Neuronal stem cell (in vitro differentiated cells): ENCODE measurements at regions not wholly inside any gene's neighbourhood (a gene's known extent, or its start where the extent isn't known, plus 50 kb on each side); places are given as distances from the start of the nearest gene placed in this dataset.
"Not testable (repeated sequence)": the region's sequence is repeated elsewhere in the genome, so short reads cannot be mapped to it uniquely, and the experiment has no call there.

Experiments used
- DNase-seq: peaks from one replicate; pipeline ENCODE4 v3.0.0-alpha.2; 2013; ENCODE audit warnings: low spot score
- H2AFZ ChIP-seq: one replicate; pipeline ENCODE4 v1.6.1; 2013; ENCODE audit warnings: mild to moderate bottlenecking, low read length, inconsistent platforms
- H2AK5ac ChIP-seq: 2 replicates; pipeline ENCODE4 v1.6.1; 2013; ENCODE audit warnings: low read depth, mild to moderate bottlenecking, inconsistent platforms, low read length, moderate library complexity, mixed read lengths
- H2BK120ac ChIP-seq: 2 replicates; pipeline ENCODE4 v1.6.1; 2013; ENCODE audit warnings: low read depth, mild to moderate bottlenecking, inconsistent platforms, low read length, moderate library complexity, mixed read lengths
- H2BK12ac ChIP-seq: one replicate; pipeline ENCODE4 v1.6.1; 2013; ENCODE audit warnings: low read length, inconsistent platforms
- H2BK15ac ChIP-seq: 2 replicates; pipeline ENCODE4 v1.6.1; 2013; ENCODE audit warnings: mild to moderate bottlenecking, low read length, inconsistent platforms, mixed read lengths
- H2BK5ac ChIP-seq: one replicate; pipeline ENCODE4 v1.6.1; 2013; ENCODE audit warnings: inconsistent platforms, mild to moderate bottlenecking, low read length, moderate library complexity
- H3K14ac ChIP-seq: one replicate; pipeline ENCODE4 v1.6.1; 2013; ENCODE audit warnings: low read length, inconsistent platforms
- H3K18ac ChIP-seq: 2 replicates; pipeline ENCODE4 v1.6.1; 2013; ENCODE audit warnings: low read length, inconsistent platforms
- H3K23ac ChIP-seq: 2 replicates; pipeline ENCODE4 v1.6.1; 2013; ENCODE audit warnings: low read depth, mild to moderate bottlenecking, mixed read lengths, low read length, inconsistent platforms; ENCODE audit not compliant: poor library complexity
- H3K27ac ChIP-seq: replicated peaks from 3 replicates; pipeline ENCODE4 v1.5.1; 2013; ENCODE audit warnings: low read length, inconsistent platforms
- H3K27me3 ChIP-seq, 3 experiments: 2 replicates each; pipeline ENCODE4 v1.6.1; 2013; ENCODE audit warnings: low read length in 3 of 3, mild to moderate bottlenecking in 2 of 3, inconsistent platforms in 1 of 3, low read depth in 1 of 3, mixed read lengths in 1 of 3, moderate library complexity in 1 of 3; ENCODE audit not compliant: control insufficient read depth in 3 of 3, insufficient read depth in 3 of 3
- H3K36me3 ChIP-seq, 2 donors: replicated peaks in 1 of 2; 2 replicates each; pipeline ENCODE4 v1.6.1; 2013; ENCODE audit warnings: low read length in 2 of 2; ENCODE audit not compliant: control insufficient read depth in 2 of 2, insufficient read depth in 2 of 2
- H3K4ac ChIP-seq: 2 replicates; pipeline ENCODE4 v1.6.1; 2013; ENCODE audit warnings: inconsistent platforms, mild to moderate bottlenecking, low read length, moderate library complexity
- H3K4me1 ChIP-seq, 2 donors: 1 replicate in 1 of 2; 2 replicates in 1 of 2; pipeline ENCODE4 v1.6.1; 2013; ENCODE audit warnings: low read length in 2 of 2, low read depth in 1 of 2; ENCODE audit not compliant: control insufficient read depth in 2 of 2, insufficient read depth in 1 of 2
- H3K4me2 ChIP-seq: one replicate; pipeline ENCODE4 v1.6.1; 2013; ENCODE audit warnings: mild to moderate bottlenecking, low read length, inconsistent platforms; ENCODE audit not compliant: insufficient read depth, poor library complexity, severe bottlenecking
- H3K4me3 ChIP-seq, 2 donors: 2 replicates each; pipeline ENCODE4 v1.5.1; 2013; ENCODE audit warnings: low read length in 2 of 2, mild to moderate bottlenecking in 2 of 2, inconsistent platforms in 1 of 2, moderate library complexity in 1 of 2
- H3K79me1 ChIP-seq: one replicate; pipeline ENCODE4 v1.6.1; 2013; ENCODE audit warnings: low read depth, mild to moderate bottlenecking, inconsistent platforms, low read length, moderate library complexity
- H3K9ac ChIP-seq: one replicate; pipeline ENCODE4 v1.6.1; 2013; ENCODE audit warnings: mild to moderate bottlenecking, low read depth, low read length, inconsistent platforms; ENCODE audit not compliant: poor library complexity
- H3K9me3 ChIP-seq, 2 donors: replicated peaks in 1 of 2; 2 replicates each; pipeline versions ENCODE3 to v1.6.1; 2013; ENCODE audit warnings: low read length in 2 of 2, mild to moderate bottlenecking in 2 of 2, inconsistent platforms in 1 of 2, low read depth in 1 of 2, mixed read lengths in 1 of 2, moderate library complexity in 1 of 2; ENCODE audit not compliant: control insufficient read depth in 2 of 2, insufficient read depth in 1 of 2
- H4K8ac ChIP-seq: one replicate; pipeline ENCODE4 v1.6.1; 2013; ENCODE audit warnings: low read depth, mild to moderate bottlenecking, inconsistent platforms, low read length, moderate library complexity
- H4K91ac ChIP-seq: one replicate; pipeline ENCODE4 v1.6.1; 2013; ENCODE audit warnings: low read length, low read depth, mild to moderate bottlenecking, inconsistent platforms; ENCODE audit not compliant: poor library complexity
- WGBS, 2 donors: extraction: QIAGEN DNeasy Blood & Tissue Kit; methylation state at CpG; one replicate each; pipeline ENCODE4 v1.1.7; 2013; ENCODE audit warnings: missing lambda C conversion rate in 2 of 2, mixed read lengths in 1 of 2; ENCODE audit not compliant: insufficient read length in 2 of 2, insufficient replicate concordance in 1 of 2; ENCODE audit errors: extremely low coverage in 2 of 2; 5-methylcytosine and 5-hydroxymethylcytosine counted together

DNA sequence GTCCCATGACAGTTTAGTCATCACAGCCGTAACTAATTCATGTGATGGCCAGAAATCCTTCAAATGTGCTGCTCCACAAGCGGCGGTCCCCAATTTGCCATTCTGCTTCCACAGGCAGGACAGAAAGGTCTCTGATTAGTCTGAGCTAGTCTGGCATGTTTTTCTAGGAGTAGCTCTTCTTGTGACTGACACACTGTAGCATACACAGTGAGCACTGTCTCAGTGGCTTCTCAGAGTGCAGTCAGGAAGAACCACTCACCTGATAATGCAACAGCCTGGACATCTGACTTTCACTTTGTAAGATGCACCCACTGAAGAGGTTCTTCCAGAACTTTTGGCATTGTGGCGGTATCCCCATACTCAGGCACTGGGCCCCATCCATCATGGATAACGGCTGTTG, 1266.2 kb downstream of the TMEM121 start:
- Histone ChIP-seq H3K4ac (no peak overlapping the region), H2BK120ac (no peak overlapping the region), H3K9ac (no peak overlapping the region), H3K23ac (no peak overlapping the region), H2BK12ac (no peak overlapping the region), H3K79me1 (no peaks in the 10 kb centered on the region), H4K91ac (no peak overlapping the region), H4K8ac (no peak overlapping the region), H3K18ac (no peak overlapping the region), H3K4me3 (no peak overlapping the region), H3K36me3 (no peaks in the 10 kb centered on the region), H3K4me2 (no peak overlapping the region), H3K14ac (no peak overlapping the region), H3K9me3 (peaks cover 0 to 16% of the 10 kb centered on the region in 2 donors), H2BK5ac (no peak overlapping the region), H2AK5ac (no peak overlapping the region), H2AFZ (no peak overlapping the region), H3K27me3 (no peaks in the 10 kb centered on the region), H3K4me1 (no peaks in the 10 kb centered on the region), H3K27ac (no peak overlapping the region), H2BK15ac (no peak overlapping the region)
- DNase-seq, result no peak
- no CpG with 5 or more reads among the region's 5 CpGs for WGBS, 2 donors

- H2BK120ac ChIP-seq, H3K14ac ChIP-seq, H2AK5ac ChIP-seq, H3K18ac ChIP-seq, H2BK15ac ChIP-seq, H2AFZ ChIP-seq, H3K4me3 ChIP-seq, H3K79me1 ChIP-seq, H3K27ac ChIP-seq, H3K27me3 ChIP-seq, H2BK12ac ChIP-seq, H3K4me2 ChIP-seq, H2BK5ac ChIP-seq, H3K4me1 ChIP-seq, H4K8ac ChIP-seq, H3K4ac ChIP-seq, H3K9me3 ChIP-seq, H3K36me3 ChIP-seq, DNase-seq, H3K9ac ChIP-seq, H4K91ac ChIP-seq, H3K23ac ChIP-seq: not testable (repeated sequence)
- no CpG with 5 or more reads among the region's 4 CpGs for WGBS, 2 donors
Observed at GRCh38 chr14:106798166-106798565, 1271.8 kb downstream of the TMEM121 start.

- no CpG with 5 or more reads among the region's 26 CpGs for WGBS, 2 donors
- H3K14ac ChIP-seq, result no peak overlapping the region
- no peak overlapping the region for H4K8ac ChIP-seq
- no peak overlapping the region for H2AK5ac ChIP-seq
- H2AFZ ChIP-seq, result no peak overlapping the region
- peaks cover 0 to 23% of the 10 kb centered on the region in 2 donors for H3K9me3 ChIP-seq
- no peak overlapping the region for H4K91ac ChIP-seq
- no peak overlapping the region for H3K4me3 ChIP-seq
- H2BK120ac ChIP-seq, result no peak overlapping the region
- H3K4me2 ChIP-seq, result no peak overlapping the region
- no peak overlapping the region for H2BK15ac ChIP-seq
- no peaks in the 10 kb centered on the region for H3K27me3 ChIP-seq
- DNase-seq, result no peak
- H3K4me1 ChIP-seq, result no peaks in the 10 kb centered on the region
- H3K79me1 ChIP-seq, result no peaks in the 10 kb centered on the region
- H3K4ac ChIP-seq, result no peak overlapping the region
- no peaks in the 10 kb centered on the region for H3K36me3 ChIP-seq
- no peak overlapping the region for H3K9ac ChIP-seq
- no peak overlapping the region for H2BK12ac ChIP-seq
- H3K27ac ChIP-seq, result no peak overlapping the region
- no peak overlapping the region for H3K18ac ChIP-seq
- H2BK5ac ChIP-seq, result no peak overlapping the region
- no peak overlapping the region for H3K23ac ChIP-seq
Observed at GRCh38 chr14:106802413-106803364, 1276.3 kb downstream of the TMEM121 start.

DNA sequence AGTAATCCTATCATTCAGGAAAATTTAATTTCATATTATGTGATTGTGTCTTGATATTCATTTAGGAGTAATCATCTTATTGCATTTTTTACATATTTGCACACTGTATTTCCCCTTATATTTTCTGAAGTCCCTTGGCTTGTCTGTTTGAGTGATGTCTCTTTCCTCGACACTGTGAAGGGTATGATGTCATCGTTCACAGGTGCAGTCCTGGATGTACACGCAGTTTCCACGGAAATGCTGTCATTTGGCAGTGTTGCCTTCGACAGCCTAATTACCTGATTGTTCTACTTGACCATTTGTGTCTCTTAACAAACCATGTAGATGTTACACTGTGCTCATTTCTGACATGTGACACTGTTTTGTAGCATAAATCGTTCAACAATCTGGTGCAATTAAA, 1277.0 kb downstream of the TMEM121 start:
- Histone ChIP-seq H4K91ac (no peak overlapping the region), H4K8ac (no peak overlapping the region), H3K27ac (no peak overlapping the region), H2AFZ (no peak overlapping the region), H3K14ac (no peak overlapping the region), H2BK5ac (no peak overlapping the region), H2BK120ac (no peak overlapping the region), H3K4me2 (no peak overlapping the region), H3K4ac (no peak overlapping the region), H3K9ac (no peak overlapping the region), H3K79me1 (no peaks in the 10 kb centered on the region), H3K4me3 (no peak overlapping the region), H3K9me3 (peaks cover 0 to 25% of the 10 kb centered on the region in 2 donors), H3K36me3 (no peaks in the 10 kb centered on the region), H2BK15ac (no peak overlapping the region), H3K18ac (no peak overlapping the region), H2BK12ac (no peak overlapping the region), H3K4me1 (no peaks in the 10 kb centered on the region), H2AK5ac (no peak overlapping the region), H3K27me3 (no peaks in the 10 kb centered on the region), H3K23ac (no peak overlapping the region)
- DNase-seq, result no peak
- no CpG with 5 or more reads among the region's 6 CpGs for WGBS, 2 donors
